K562 (cell line): ENCODE measurements at regions not wholly inside any gene's neighbourhood (a gene's known extent, or its start where the extent isn't known, plus 50 kb on each side); places are given as distances from the start of the nearest gene placed in this dataset.

ENCODE experiments used
- ATAC-seq: fragments of 200-7000 bp; cut with Tn5 transposase; 3 replicates; pipeline ENCODE4 v1.9.1; 2020; ENCODE audit warnings: moderate library complexity
- BruUV-seq: library from RNA; stranded (reverse); fragments of 400-500 nt; replicated peaks from 2 replicates; lab custom pipeline; 2021; lab: Mats Ljungman, UMichigan
- CTCF ChIA-PET: fragments of 300-600 bp; formaldehyde crosslinking; extraction: SDS; loops from one replicate; lab custom pipeline; 2021; ENCODE audit warnings: low intra/inter-chr PET ratio; lab: Yijun Ruan, JAX
- POLR2A ChIA-PET: fragments of 300-600, 350-650 bp; sonication (Branson Sonifier 250); formaldehyde crosslinking; extraction: SDS; loops from one replicate; lab custom pipeline; 2021; ENCODE audit warnings: antibody characterized with exemption, inconsistent platforms; lab: Yijun Ruan, JAX
- DNase-seq, 4 experiments: peaks; one replicate each; pipeline versions ENCODE4 v3.0.0 to v3.0.0-alpha.2; 2011 to 2018; ENCODE audit warnings: low spot score in 3 of 4, mixed read lengths in 3 of 4; ENCODE audit errors: extremely low read depth in 1 of 4
- FAIRE-seq: peaks from 2 replicates; lab custom pipeline; 2011; peaks lifted over from hg19 to GRCh38; lab: Jason Lieb, UNC
- H2AFZ ChIP-seq: 2 replicates; pipeline ENCODE4 v1.6.0; 2011; ENCODE audit warnings: low read depth, low read length, control low read depth, inconsistent platforms
- H3K27ac ChIP-seq: fragments of 200-600 bp; 3 replicates; pipeline ENCODE4 v1.8.0; 2011; ENCODE audit warnings: low read depth, mild to moderate bottlenecking, control low read depth, inconsistent platforms, low read length, moderate library complexity, mixed read lengths; ENCODE audit errors: extremely low read depth
- H3K27me3 ChIP-seq, 2 experiments: fragments of 300-600 bp in 1 of 2; 2 replicates in 1 of 2; 3 replicates in 1 of 2; pipeline versions ENCODE4 v1.6.0 to v1.8.0; 2011; ENCODE audit warnings: inconsistent platforms in 2 of 2, low read length in 2 of 2, mild to moderate bottlenecking in 1 of 2, mixed read lengths in 1 of 2, moderate library complexity in 1 of 2; ENCODE audit not compliant: control insufficient read depth in 2 of 2, insufficient read depth in 2 of 2
- H3K36me3 ChIP-seq: fragments of 300-600 bp; 3 replicates; pipeline ENCODE4 v1.8.0; 2011; ENCODE audit warnings: mild to moderate bottlenecking, low read length, inconsistent platforms; ENCODE audit not compliant: control insufficient read depth, insufficient read depth
- H3K4me1 ChIP-seq, 2 experiments: fragments of 200-600 bp in 1 of 2; replicated peaks in 1 of 2; 2 replicates in 1 of 2; 3 replicates in 1 of 2; pipeline versions ENCODE4 v1.5.1 to v1.8.0; 2011; ENCODE audit warnings: inconsistent platforms in 2 of 2, low read length in 2 of 2, mild to moderate bottlenecking in 1 of 2, mixed read lengths in 1 of 2, moderate library complexity in 1 of 2; ENCODE audit not compliant: control insufficient read depth in 2 of 2, insufficient read depth in 2 of 2
- H3K4me2 ChIP-seq: 2 replicates; pipeline ENCODE4 v1.6.1; 2011; ENCODE audit warnings: low read length, control low read depth, inconsistent platforms, mixed read lengths; ENCODE audit not compliant: insufficient read depth
- H3K4me3 ChIP-seq: fragments of 200-600 bp; sonication (generic), shearing (Covaris generic); 2 replicates; pipeline ENCODE4 v1.5.1; 2016; ENCODE audit warnings: control low read depth, inconsistent platforms
- H3K79me2 ChIP-seq: fragments of 200-600 bp; 3 replicates; pipeline ENCODE4 v1.8.0; 2011; ENCODE audit warnings: low read length, inconsistent platforms; ENCODE audit not compliant: control insufficient read depth, insufficient read depth
- H3K9ac ChIP-seq, 2 experiments: 2 replicates each; pipeline versions ENCODE4 v1.6.0 to v1.6.1; 2011; ENCODE audit warnings: low read depth in 2 of 2, low read length in 2 of 2, control low read depth in 1 of 2, inconsistent platforms in 1 of 2, mild to moderate bottlenecking in 1 of 2, mixed read lengths in 1 of 2; ENCODE audit not compliant: insufficient read depth in 1 of 2
- H3K9me1 ChIP-seq: one replicate; pipeline ENCODE4 v1.6.0; 2011; ENCODE audit warnings: inconsistent platforms, mild to moderate bottlenecking, low read length, moderate library complexity; ENCODE audit not compliant: control insufficient read depth, insufficient read depth
- H3K9me3 ChIP-seq: replicated peaks from 2 replicates; pipeline ENCODE4 v1.5.1; 2011; ENCODE audit warnings: low read depth, low read length, inconsistent platforms; ENCODE audit not compliant: control insufficient read depth, insufficient read depth
- H4K20me1 ChIP-seq: replicated peaks from 2 replicates; pipeline ENCODE4 v1.6.1; 2011; ENCODE audit warnings: low read length, inconsistent platforms, mixed read lengths; ENCODE audit not compliant: control insufficient read depth, insufficient read depth
- DDX20 ChIP-seq: fragments of 450-650 bp; IDR thresholded peaks from 2 replicates; pipeline ENCODE4 v1.6.1; 2016; ENCODE audit warnings: missing genetic modification characterization, low read depth, mild to moderate bottlenecking, missing compliant biosample characterization, moderate library complexity
- FOXK2 ChIP-seq, 2 experiments: fragments of 450-650 bp; IDR thresholded peaks in 1 of 2; conservative IDR thresholded peaks in 1 of 2; 2 replicates each; pipeline ENCODE4 v1.6.1; 2016; ENCODE audit warnings: low read depth in 2 of 2, mild to moderate bottlenecking in 1 of 2
- HIVEP1 ChIP-seq: fragments of 250-450 bp; sonication (Bioruptor Pico); IDR thresholded peaks from 2 replicates; pipeline ENCODE4 v1.4.0; 2020; ENCODE audit warnings: mild to moderate bottlenecking
- ILK ChIP-seq: fragments of 450-650 bp; IDR thresholded peaks from 2 replicates; pipeline ENCODE4 v1.6.1; 2016; ENCODE audit warnings: missing genetic modification characterization, low read depth, mild to moderate bottlenecking, missing compliant biosample characterization, moderate library complexity, borderline replicate concordance
- KAT8 ChIP-seq: fragments of 450-650 bp; IDR thresholded peaks from 2 replicates; pipeline ENCODE4 v1.6.1; 2016; ENCODE audit warnings: low read depth, mild to moderate bottlenecking
- KLF10 ChIP-seq: fragments of 250-450 bp; sonication (Bioruptor Pico); IDR thresholded peaks from 2 replicates; pipeline ENCODE4 v1.6.1; 2021; ENCODE audit warnings: matching md5 sums
- KLF6 ChIP-seq: fragments of 250-450 bp; sonication (Bioruptor Pico); IDR thresholded peaks from 2 replicates; pipeline ENCODE4 v1.4.0; 2020; ENCODE audit warnings: mild to moderate bottlenecking, moderate library complexity, borderline replicate concordance
- NFIC ChIP-seq: fragments of 450-650 bp; IDR thresholded peaks from 2 replicates; pipeline ENCODE4 v1.6.1; 2017; ENCODE audit warnings: mild to moderate bottlenecking, inconsistent platforms
- SETDB1 ChIP-seq: IDR thresholded peaks from one replicate; pipeline ENCODE4 v1.6.1; 2012; ENCODE audit warnings: low read length, control low read depth, inconsistent platforms
- SMARCA5 ChIP-seq: fragments of 450-650 bp; IDR thresholded peaks from 2 replicates; pipeline ENCODE4 v1.6.1; 2016
- SOX6 ChIP-seq: fragments of 450-650 bp; IDR thresholded peaks from 2 replicates; pipeline ENCODE4 v1.6.1; 2014; ENCODE audit warnings: mild to moderate bottlenecking
- YBX1 ChIP-seq: fragments of 450-650 bp; IDR thresholded peaks from 2 replicates; pipeline ENCODE4 v1.7.1; 2016; ENCODE audit warnings: mild to moderate bottlenecking
- ZBTB7A ChIP-seq: IDR thresholded peaks from 2 replicates; pipeline ENCODE4 v1.6.1; 2011; ENCODE audit warnings: low read depth, mild to moderate bottlenecking, low read length, moderate library complexity, borderline replicate concordance; ENCODE audit not compliant: control insufficient read depth
- ZNF707 ChIP-seq: fragments of 250-450 bp; sonication (Bioruptor Pico); conservative IDR thresholded peaks from 2 replicates; pipeline ENCODE4 v1.8.0; 2022; ENCODE audit warnings: inconsistent platforms, mild to moderate bottlenecking, moderate library complexity
- WGBS: fragments of 100-300 bp; shearing (Covaris generic); methylation state at CpG from one replicate; pipeline ENCODE4 v1.1.6; 2016; ENCODE audit warnings: low coverage, mixed read lengths; ENCODE audit not compliant: insufficient coverage; ENCODE audit errors: missing lambda C conversion rate; 5-methylcytosine and 5-hydroxymethylcytosine counted together
- in situ Hi-C: fragments of 300-500 bp; cut with MboI; formaldehyde crosslinking; loops from 4 replicates; pipeline ENCODE4 v1.15.0; 2018; ENCODE audit warnings: inconsistent platforms, mixed read lengths
- intact Hi-C: fragments of 100-400 bp; cut with micrococcal nuclease; formaldehyde crosslinking; loops from 2 replicates; pipeline ENCODE4 v1.14.2; 2022
- TF ChIP-seq, protein P1 (sequence below), 3 experiments: IDR thresholded peaks in 2 of 3; conservative IDR thresholded peaks in 1 of 3; 2 replicates each; pipeline ENCODE4 v1.5.1; 2011 to 2012; ENCODE audit warnings: low read length in 3 of 3, mild to moderate bottlenecking in 3 of 3, control low read depth in 2 of 3, improper control_type of control experiment in 1 of 3, inconsistent platforms in 1 of 3, low read depth in 1 of 3, mixed read lengths in 1 of 3, moderate library complexity in 1 of 3; ENCODE audit not compliant: insufficient read depth in 2 of 3
- TF ChIP-seq, protein P2 (sequence below): fragments of 450-650 bp; IDR thresholded peaks from 2 replicates; pipeline ENCODE4 v1.7.0; 2016; ENCODE audit warnings: borderline replicate concordance

DNA sequence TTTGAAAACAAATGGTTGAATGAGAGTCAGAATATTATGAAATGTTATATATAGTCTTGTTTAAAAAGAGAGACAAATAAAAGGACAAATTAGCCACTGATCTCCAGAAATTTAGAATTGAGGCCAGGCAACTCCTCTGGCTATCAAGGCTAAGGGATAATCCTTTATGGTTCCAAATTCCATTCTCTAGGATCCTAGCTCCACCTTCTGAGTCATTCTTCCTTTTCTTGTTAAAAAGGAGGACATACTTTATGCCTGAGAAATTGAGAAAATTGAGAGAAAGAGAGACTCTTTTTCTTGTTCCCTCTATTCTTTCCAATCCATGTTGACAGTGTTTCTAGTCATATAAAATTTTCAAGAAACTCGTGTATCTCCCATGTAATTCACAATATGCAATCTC, 1299.5 kb downstream of the FSTL5 start:
- Histone ChIP-seq H3K4me3 (no peak overlapping the region), H3K27me3 (no peaks in the 10 kb centered on the region), H3K9me1 (no peaks in the 10 kb centered on the region), H3K4me1 (no peaks in the 10 kb centered on the region), H3K9me3 (no peaks in the 10 kb centered on the region), H3K27ac (no peak overlapping the region), H3K79me2 (no peaks in the 10 kb centered on the region), H3K36me3 (no peaks in the 10 kb centered on the region), H2AFZ (no peak overlapping the region), H3K9ac (no peak overlapping the region), H3K4me2 (no peak overlapping the region), H4K20me1 (no peaks in the 10 kb centered on the region)
- intact Hi-C loops = no loop called here
- ATAC-seq = no peak
- TF ChIP-seq ZBTB7A (no peak), HIVEP1 (CRISPR knock-in tag) (no peak), YBX1 (no peak), NFIC (no peak), SOX6 (no peak)
- TF ChIP-seq, protein P1, sequence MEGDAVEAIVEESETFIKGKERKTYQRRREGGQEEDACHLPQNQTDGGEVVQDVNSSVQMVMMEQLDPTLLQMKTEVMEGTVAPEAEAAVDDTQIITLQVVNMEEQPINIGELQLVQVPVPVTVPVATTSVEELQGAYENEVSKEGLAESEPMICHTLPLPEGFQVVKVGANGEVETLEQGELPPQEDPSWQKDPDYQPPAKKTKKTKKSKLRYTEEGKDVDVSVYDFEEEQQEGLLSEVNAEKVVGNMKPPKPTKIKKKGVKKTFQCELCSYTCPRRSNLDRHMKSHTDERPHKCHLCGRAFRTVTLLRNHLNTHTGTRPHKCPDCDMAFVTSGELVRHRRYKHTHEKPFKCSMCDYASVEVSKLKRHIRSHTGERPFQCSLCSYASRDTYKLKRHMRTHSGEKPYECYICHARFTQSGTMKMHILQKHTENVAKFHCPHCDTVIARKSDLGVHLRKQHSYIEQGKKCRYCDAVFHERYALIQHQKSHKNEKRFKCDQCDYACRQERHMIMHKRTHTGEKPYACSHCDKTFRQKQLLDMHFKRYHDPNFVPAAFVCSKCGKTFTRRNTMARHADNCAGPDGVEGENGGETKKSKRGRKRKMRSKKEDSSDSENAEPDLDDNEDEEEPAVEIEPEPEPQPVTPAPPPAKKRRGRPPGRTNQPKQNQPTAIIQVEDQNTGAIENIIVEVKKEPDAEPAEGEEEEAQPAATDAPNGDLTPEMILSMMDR (IDR thresholded peaks at IDR 0.05 in 2 of 3, conservative IDR thresholded peaks at IDR 0.05 in 1 of 3; ENCODE audit: insufficient read depth in 2 of 3, low read depth in 1 of 3, low read length in 3 of 3) = no peak
- POLR2A ChIA-PET = no interaction called here
- BruUV-seq = no TSS peak
- no peak for DNase-seq
- no CpG with 5 or more reads among the region's 1 CpG for WGBS
- no peak for FAIRE-seq
- CTCF ChIA-PET = no interaction called here
- in situ Hi-C loops = no loop called here

DNA sequence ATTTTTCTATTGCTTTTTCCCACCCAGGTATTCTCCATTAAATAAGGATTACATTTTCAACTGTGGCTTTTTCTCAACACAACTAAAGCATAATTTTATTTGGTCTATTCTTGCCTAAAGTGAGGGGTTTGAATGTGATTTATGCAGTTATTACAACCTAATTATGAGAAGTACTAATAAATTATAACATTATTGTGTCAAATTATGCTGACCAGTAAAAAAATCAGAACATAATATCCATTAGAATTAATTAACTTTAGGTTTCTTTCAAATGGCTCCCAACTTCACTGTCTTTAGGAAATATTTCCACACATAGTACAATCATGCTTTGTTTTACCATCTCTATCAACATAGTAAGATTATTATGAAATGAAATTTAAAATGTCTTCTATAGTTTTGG, 1293.9 kb downstream of the FSTL5 start:
- no peak overlapping the region for H3K4me3 ChIP-seq
- no peak overlapping the region for H3K4me2 ChIP-seq
- DNase-seq (no peak), ATAC-seq (no peak), FAIRE-seq (no peak)
- H3K9me1 ChIP-seq = no peaks in the 10 kb centered on the region
- no peaks in the 10 kb centered on the region for H3K79me2 ChIP-seq
- no peaks in the 10 kb centered on the region for H3K4me1 ChIP-seq
- no peaks in the 10 kb centered on the region for H3K27me3 ChIP-seq
- H2AFZ ChIP-seq = no peak overlapping the region
- H3K36me3 ChIP-seq = no peaks in the 10 kb centered on the region
- no peak overlapping the region for H3K9ac ChIP-seq
- no peak overlapping the region for H3K27ac ChIP-seq
- ChIA-PET POLR2A (no interaction called here), CTCF (no interaction called here)
- BruUV-seq = no TSS peak
- no peaks in the 10 kb centered on the region for H3K9me3 ChIP-seq
- no peaks in the 10 kb centered on the region for H4K20me1 ChIP-seq
- in situ Hi-C loops (no loop called here), intact Hi-C loops (no loop called here)
- no peak for TF ChIP-seq FOXK2 (conservative IDR thresholded peaks at IDR 0.05 in 1 of 2, IDR thresholded peaks at IDR 0.05 in 1 of 2; ENCODE audit: low read depth in 2 of 2)
- no peak for TF ChIP-seq SMARCA5
- no peak for TF ChIP-seq KLF6
- no peak for TF ChIP-seq SETDB1
- no peak for TF ChIP-seq DDX20 (tag)
- TF ChIP-seq ZNF707 (CRISPR knock-in tag) = no peak
- TF ChIP-seq KLF10 (CRISPR knock-in tag) = no peak
- no peak for TF ChIP-seq KAT8
- TF ChIP-seq ILK (tag) = no peak
- TF ChIP-seq, protein P2, sequence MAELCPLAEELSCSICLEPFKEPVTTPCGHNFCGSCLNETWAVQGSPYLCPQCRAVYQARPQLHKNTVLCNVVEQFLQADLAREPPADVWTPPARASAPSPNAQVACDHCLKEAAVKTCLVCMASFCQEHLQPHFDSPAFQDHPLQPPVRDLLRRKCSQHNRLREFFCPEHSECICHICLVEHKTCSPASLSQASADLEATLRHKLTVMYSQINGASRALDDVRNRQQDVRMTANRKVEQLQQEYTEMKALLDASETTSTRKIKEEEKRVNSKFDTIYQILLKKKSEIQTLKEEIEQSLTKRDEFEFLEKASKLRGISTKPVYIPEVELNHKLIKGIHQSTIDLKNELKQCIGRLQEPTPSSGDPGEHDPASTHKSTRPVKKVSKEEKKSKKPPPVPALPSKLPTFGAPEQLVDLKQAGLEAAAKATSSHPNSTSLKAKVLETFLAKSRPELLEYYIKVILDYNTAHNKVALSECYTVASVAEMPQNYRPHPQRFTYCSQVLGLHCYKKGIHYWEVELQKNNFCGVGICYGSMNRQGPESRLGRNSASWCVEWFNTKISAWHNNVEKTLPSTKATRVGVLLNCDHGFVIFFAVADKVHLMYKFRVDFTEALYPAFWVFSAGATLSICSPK = no peak
